ENCODE measurements at regions not wholly inside any gene's neighbourhood (a gene's known extent, or its start where the extent isn't known, plus 50 kb on each side); places are given as distances from the start of the nearest gene placed in this dataset.

DNA sequence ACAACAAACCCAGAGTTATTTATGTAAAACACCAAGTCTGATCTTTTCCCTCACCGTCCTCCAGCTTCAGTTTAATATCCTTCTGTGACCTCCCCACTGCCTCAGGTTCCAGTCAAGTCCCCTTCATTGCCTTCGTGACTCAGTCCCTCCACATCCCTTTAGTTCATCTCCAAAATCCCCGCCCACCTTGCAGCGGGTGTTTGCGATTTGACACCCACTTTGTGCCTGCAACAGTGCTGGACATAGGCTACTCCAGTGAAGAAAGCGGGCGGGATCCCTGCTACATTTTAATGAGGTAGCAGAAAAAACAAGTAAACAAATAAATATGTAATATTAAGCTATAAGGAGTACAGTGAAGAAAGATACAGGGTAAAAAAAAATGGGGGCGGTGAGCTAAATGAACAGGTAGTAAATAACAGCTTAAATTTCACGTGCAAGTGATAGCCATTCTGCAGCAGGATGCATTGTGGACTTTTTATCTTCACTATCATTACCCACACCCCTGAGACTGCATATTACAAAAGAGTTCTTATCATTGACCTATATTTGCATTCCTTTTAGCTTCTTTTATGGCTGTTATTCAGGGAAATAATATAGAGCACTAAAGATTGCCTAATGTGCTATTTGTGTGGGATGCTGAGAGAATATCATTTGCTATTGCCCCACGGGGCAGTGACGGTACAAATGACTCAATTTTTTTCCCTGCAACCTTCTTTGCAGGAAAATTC, 222.8 kb upstream of the NUDT4 start:
- no peak for DNase-seq (ENCODE audit: low spot score in 2 of 2)
- intact Hi-C loops (cut with DNase I; ENCODE audit: low total_unique reads): no loop called here
- H3K4me3 ChIP-seq (ENCODE audit: low read depth, poor library complexity, severe bottlenecking): no peak overlapping the region
- TF ChIP-seq, protein P1, sequence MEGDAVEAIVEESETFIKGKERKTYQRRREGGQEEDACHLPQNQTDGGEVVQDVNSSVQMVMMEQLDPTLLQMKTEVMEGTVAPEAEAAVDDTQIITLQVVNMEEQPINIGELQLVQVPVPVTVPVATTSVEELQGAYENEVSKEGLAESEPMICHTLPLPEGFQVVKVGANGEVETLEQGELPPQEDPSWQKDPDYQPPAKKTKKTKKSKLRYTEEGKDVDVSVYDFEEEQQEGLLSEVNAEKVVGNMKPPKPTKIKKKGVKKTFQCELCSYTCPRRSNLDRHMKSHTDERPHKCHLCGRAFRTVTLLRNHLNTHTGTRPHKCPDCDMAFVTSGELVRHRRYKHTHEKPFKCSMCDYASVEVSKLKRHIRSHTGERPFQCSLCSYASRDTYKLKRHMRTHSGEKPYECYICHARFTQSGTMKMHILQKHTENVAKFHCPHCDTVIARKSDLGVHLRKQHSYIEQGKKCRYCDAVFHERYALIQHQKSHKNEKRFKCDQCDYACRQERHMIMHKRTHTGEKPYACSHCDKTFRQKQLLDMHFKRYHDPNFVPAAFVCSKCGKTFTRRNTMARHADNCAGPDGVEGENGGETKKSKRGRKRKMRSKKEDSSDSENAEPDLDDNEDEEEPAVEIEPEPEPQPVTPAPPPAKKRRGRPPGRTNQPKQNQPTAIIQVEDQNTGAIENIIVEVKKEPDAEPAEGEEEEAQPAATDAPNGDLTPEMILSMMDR (IDR thresholded peaks at IDR 0.05): no peak
- no peak for TF ChIP-seq POLR2A (IDR thresholded peaks at IDR 0.05)
- WGBS, 2 donors: 75 to 79% methylated on average over 11 of the region's 11 CpGs

DNA sequence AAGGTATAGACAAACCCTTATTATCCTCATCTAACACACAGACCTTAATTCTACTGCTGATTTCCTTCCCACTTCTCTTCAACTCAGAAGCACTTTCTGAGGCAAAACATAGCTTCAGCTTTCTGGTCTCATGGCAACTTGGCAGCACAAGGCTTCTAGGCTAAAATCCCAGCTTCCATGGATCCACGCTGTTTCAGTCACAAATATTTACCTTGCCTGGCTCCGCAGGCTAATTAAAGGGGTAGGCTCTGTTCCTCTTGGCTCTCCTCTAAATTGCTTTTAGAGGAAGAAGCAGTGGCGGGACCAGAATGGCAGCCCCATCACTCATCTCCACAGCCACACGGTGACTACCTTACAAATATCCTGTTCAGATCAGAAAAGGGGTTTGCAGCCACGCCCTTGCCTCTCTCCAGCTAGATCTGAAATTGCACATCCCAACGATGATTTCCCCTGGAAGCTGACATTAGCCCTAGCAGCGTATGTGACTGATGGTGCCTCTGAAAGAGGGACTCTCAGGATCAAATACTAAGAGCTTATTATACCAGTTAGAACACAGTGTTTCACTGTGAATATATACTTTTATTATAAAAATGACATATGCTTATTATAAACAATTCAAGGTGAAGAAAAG, 221.5 kb upstream of the NUDT4 start:
- intact Hi-C loops (cut with DNase I; ENCODE audit: low total_unique reads): no loop called here
- WGBS, 2 donors: 30 to 37% methylated on average over 7 of the region's 7 CpGs
- H3K4me3 ChIP-seq (ENCODE audit: low read depth, poor library complexity, severe bottlenecking): no peak overlapping the region
- TF ChIP-seq, protein P1 (IDR thresholded peaks at IDR 0.05): no peak
- no peak for TF ChIP-seq POLR2A (IDR thresholded peaks at IDR 0.05)
- DNase-seq (ENCODE audit: low spot score in 2 of 2): no peak

DNA sequence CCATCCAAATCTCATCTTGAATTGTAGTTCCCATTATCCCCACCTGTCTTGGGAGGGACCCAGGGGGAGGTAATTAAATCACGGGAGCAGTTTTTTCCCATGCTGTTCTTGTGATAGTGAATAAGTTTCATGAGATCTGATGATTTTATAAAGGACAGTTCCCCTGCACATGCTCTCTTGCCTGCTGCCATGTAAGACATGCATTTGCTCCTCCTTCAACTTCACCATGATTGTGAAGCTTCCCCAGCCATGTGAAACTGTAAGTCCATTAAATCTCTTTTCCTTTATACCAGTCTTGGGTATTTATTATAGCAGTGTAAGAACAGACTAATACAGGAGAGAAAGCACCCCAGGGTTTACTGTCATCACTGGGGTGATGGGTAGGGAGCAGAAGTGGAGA, 220.4 kb upstream of the NUDT4 start:
- no peak for DNase-seq (ENCODE audit: low spot score in 2 of 2)
- WGBS, 2 donors: 88 to 90% methylated on average over 1 of the region's 1 CpG
- intact Hi-C loops (cut with DNase I; ENCODE audit: low total_unique reads): no loop called here
- H3K4me3 ChIP-seq (ENCODE audit: low read depth, poor library complexity, severe bottlenecking): no peak overlapping the region
- TF ChIP-seq, protein P1 (IDR thresholded peaks at IDR 0.05): no peak
- TF ChIP-seq POLR2A (IDR thresholded peaks at IDR 0.05): no peak

DNA sequence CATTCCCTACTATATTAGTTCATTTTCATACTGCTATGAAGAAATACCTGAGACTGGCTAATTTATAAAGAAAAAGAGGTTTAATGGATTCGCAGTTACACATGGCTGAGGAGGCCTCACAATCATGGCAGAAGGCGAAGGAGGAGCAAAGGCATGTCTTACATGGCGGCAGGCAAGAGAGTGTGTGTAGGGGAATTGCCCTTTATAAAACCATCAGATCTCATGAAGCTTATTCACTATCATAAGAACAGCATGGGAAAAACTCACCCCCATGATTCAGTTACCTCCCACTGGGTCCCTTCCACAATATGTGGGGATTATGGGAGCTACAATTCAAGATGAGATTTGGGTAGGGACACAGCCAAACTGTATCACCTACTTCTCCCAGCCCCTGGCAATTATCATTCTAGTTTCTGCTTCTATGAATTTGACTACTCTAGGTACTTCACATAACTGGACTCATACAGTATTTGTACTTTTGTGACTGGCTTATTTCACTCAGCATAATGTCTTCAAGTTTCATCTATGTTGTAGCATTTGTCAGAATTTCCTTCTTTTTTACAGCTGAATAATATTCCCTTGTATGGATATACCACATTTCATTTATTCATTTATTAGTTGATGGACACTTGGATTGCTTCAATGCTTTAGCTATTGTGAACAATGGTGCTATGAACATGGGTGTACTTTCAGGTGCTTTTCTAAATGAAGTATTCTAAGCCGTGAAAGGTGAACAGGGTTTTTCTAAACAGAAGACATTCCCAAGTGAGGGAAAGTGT, 219.5 kb upstream of the NUDT4 start:
- no peak for DNase-seq (ENCODE audit: low spot score in 2 of 2)
- no peak overlapping the region for H3K4me3 ChIP-seq (ENCODE audit: low read depth, poor library complexity, severe bottlenecking)
- TF ChIP-seq, protein P1 (IDR thresholded peaks at IDR 0.05): no peak
- TF ChIP-seq POLR2A (IDR thresholded peaks at IDR 0.05): no peak
- intact Hi-C loops (cut with DNase I; ENCODE audit: low total_unique reads): no loop called here
- WGBS, 2 donors: 97 to 99% methylated on average over 4 of the region's 4 CpGs

DNA sequence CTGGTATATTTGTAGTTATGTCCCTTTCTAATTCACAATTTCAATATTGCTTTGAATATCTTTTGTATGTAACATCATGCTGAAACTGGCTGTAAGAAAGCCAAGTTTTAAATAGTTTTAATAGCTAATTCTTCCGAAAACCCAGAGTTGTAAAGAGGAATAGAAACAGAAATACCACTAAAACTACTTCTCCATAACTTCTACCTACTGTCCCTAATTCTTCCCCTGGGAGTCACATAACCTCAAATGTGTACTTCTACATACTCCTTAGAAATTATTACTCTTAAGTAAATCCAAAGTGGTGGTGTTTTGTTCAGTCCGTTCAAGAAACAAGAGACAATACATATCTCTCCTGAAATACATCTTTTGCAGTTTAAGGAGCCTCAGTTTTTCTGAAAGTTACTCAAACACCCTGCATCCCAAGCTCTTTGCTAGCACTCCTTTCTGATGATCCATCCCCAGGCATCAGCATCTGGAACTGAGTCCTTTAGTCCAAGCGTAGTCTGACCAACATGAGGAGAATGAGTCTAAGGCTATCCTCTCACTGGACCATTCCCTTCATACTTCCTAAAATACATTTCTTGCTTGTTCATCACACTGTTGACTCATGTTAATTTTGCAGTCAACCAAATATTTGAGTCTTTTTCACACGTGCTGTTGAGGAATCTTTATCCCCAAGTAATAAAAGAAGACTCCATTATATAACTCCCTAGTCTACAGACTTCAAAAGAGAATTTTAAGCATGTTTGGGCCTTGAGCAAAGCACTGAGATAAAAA, 214.3 kb upstream of the NUDT4 start:
- intact Hi-C loops (cut with DNase I; ENCODE audit: low total_unique reads): no loop called here
- WGBS, 2 donors: 62 to 75% methylated on average over 4 of the region's 4 CpGs
- H3K4me3 ChIP-seq (ENCODE audit: low read depth, poor library complexity, severe bottlenecking): no peak overlapping the region
- DNase-seq (ENCODE audit: low spot score in 2 of 2): no peak
- TF ChIP-seq, protein P1 (IDR thresholded peaks at IDR 0.05): no peak
- no peak for TF ChIP-seq POLR2A (IDR thresholded peaks at IDR 0.05)
